ENCODE measurements at regions not wholly inside any gene's neighbourhood (a gene's known extent, or its start where the extent isn't known, plus 50 kb on each side); places are given as distances from the start of the nearest gene placed in this dataset.

DNA sequence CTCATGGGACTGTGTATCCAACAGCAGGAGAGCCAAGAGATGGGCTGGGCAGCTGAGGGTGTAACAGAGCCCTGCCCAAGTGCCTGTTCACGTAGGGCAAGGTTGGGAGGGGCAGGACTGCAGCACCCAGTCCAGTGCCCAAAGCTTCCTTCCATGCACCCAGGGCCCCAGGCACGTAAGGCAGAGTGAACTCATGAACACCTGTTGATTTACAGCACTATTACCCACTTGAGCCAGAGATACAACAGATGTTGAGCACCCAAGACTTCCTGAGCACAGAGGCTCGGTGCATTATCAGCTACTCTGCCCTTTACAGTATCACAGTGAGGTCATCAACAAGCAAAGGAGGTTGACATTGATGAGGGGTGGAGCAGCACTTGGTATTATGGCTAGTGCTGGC, 50.2 kb upstream of the FHL2 start:
- peak; percentile 46 for DNase-seq (ENCODE audit: low read depth)
- TF ChIP-seq, protein P1, sequence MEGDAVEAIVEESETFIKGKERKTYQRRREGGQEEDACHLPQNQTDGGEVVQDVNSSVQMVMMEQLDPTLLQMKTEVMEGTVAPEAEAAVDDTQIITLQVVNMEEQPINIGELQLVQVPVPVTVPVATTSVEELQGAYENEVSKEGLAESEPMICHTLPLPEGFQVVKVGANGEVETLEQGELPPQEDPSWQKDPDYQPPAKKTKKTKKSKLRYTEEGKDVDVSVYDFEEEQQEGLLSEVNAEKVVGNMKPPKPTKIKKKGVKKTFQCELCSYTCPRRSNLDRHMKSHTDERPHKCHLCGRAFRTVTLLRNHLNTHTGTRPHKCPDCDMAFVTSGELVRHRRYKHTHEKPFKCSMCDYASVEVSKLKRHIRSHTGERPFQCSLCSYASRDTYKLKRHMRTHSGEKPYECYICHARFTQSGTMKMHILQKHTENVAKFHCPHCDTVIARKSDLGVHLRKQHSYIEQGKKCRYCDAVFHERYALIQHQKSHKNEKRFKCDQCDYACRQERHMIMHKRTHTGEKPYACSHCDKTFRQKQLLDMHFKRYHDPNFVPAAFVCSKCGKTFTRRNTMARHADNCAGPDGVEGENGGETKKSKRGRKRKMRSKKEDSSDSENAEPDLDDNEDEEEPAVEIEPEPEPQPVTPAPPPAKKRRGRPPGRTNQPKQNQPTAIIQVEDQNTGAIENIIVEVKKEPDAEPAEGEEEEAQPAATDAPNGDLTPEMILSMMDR (IDR thresholded peaks at IDR 0.05; ENCODE audit: insufficient read depth, low read depth, low read length), result no peak
- H3K4me3 ChIP-seq (ENCODE audit: low read depth, low read length), result no peak overlapping the region
